Suprapubic skin (tissue), 4 donors: ENCODE measurements at regions not wholly inside any gene's neighbourhood (a gene's known extent, or its start where the extent isn't known, plus 50 kb on each side); places are given as distances from the start of the nearest gene placed in this dataset.

Experiments used
- CTCF ChIP-seq, 2 donors: fragments of 200-600 bp in 1 of 2; fragments of 450-650 bp in 1 of 2; sonication (generic) in 1 of 2; IDR thresholded peaks; one replicate each; pipeline ENCODE4 v1.5.1; 2016 to 2019; ENCODE audit warnings: antibody characterized with exemption in 2 of 2, mild to moderate bottlenecking in 1 of 2, moderate library complexity in 1 of 2
- EP300 ChIP-seq: sonication (generic); formaldehyde crosslinking; IDR thresholded peaks from one replicate; pipeline ENCODE4 v1.6.1; 2017; ENCODE audit warnings: antibody characterized with exemption
- POLR2AphosphoS5 ChIP-seq, 3 donors: sonication (generic); formaldehyde crosslinking; IDR thresholded peaks; one replicate each; pipeline ENCODE4 v1.6.1; 2017; ENCODE audit warnings: antibody characterized with exemption in 3 of 3

- TF ChIP-seq CTCF (IDR thresholded peaks at IDR 0.05) (no peak), POLR2AphosphoS5 (IDR thresholded peaks at IDR 0.05) (no peak), EP300 (no peak)
These were observed 913.9 kb downstream of the BRINP3 start for GRCh38 chr1:189563784-189564183.
